ENCODE measurements at regions not wholly inside any gene's neighbourhood (a gene's known extent, or its start where the extent isn't known, plus 50 kb on each side); places are given as distances from the start of the nearest gene placed in this dataset.

GRCh38 chr19:31111741-31112140 is 237.5 kb downstream of the TSHZ3 start:
- H3K27me3 ChIP-seq (ENCODE audit: control insufficient read depth, insufficient read depth, low read length), result no peaks in the 10 kb centered on the region; the same call in 1 of the 2 replicates
- no peak for DNase-seq (ENCODE audit: low read depth)
- TF ChIP-seq CTCF (IDR thresholded peaks at IDR 0.05; ENCODE audit: insufficient read depth, low read depth, low read length), result no peak
- POLR2A ChIA-PET, result no interaction called here
- no peak overlapping the region for H3K4me3 ChIP-seq (ENCODE audit: low read depth, low read length)
- CTCF ChIA-PET, result interaction anchor here (4.0 kb wide), 1 partner anchor 437 kb away, joined by 27 read pairs; no protein-coding TSS in a partner anchor
- no peaks in the 10 kb centered on the region for H3K36me3 ChIP-seq (ENCODE audit: control insufficient read depth, insufficient read depth, low read length)

GRCh38 chr19:31110336-31110735 is 238.9 kb downstream of the TSHZ3 start:
- Histone ChIP-seq H3K36me3 (ENCODE audit: control insufficient read depth, insufficient read depth, low read length) (no peaks in the 10 kb centered on the region), H3K4me3 (ENCODE audit: low read depth, low read length) (no peak overlapping the region), H3K27me3 (ENCODE audit: control insufficient read depth, insufficient read depth, low read length) (no peaks in the 10 kb centered on the region; the same call in 1 of the 2 replicates)
- DNase-seq (ENCODE audit: low read depth), result no peak
- POLR2A ChIA-PET, result no interaction called here
- peak; percentile 58 for TF ChIP-seq CTCF (IDR thresholded peaks at IDR 0.05; ENCODE audit: insufficient read depth, low read depth, low read length)
- CTCF ChIA-PET, result interaction anchor here (0.5 to 4.0 kb wide), 20 partner anchors 8 to 1114 kb away, joined by 3 to 27 read pairs (median 4); no protein-coding TSS in a partner anchor

GRCh38 chr19:31109636-31110035 is 239.6 kb downstream of the TSHZ3 start:
- no peak for TF ChIP-seq CTCF (IDR thresholded peaks at IDR 0.05; ENCODE audit: insufficient read depth, low read depth, low read length)
- Histone ChIP-seq H3K27me3 (ENCODE audit: control insufficient read depth, insufficient read depth, low read length) (no peaks in the 10 kb centered on the region; the same call in 1 of the 2 replicates), H3K4me3 (ENCODE audit: low read depth, low read length) (no peak overlapping the region), H3K36me3 (ENCODE audit: control insufficient read depth, insufficient read depth, low read length) (no peaks in the 10 kb centered on the region)
- ChIA-PET POLR2A (no interaction called here), CTCF (interaction anchor here (0.5 to 4.0 kb wide), 17 partner anchors 9 to 1115 kb away, joined by 3 to 27 read pairs (median 4); no protein-coding TSS in a partner anchor)
- DNase-seq (ENCODE audit: low read depth), result no peak

GRCh38 chr19:31107096-31107495 is 242.1 kb downstream of the TSHZ3 start:
- Histone ChIP-seq H3K4me3 (ENCODE audit: low read depth, low read length) (no peak overlapping the region), H3K27me3 (ENCODE audit: control insufficient read depth, insufficient read depth, low read length) (no peaks in the 10 kb centered on the region; the same call in 1 of the 2 replicates), H3K36me3 (ENCODE audit: control insufficient read depth, insufficient read depth, low read length) (no peaks in the 10 kb centered on the region)
- ChIA-PET POLR2A (no interaction called here), CTCF (no interaction called here)
- no peak for TF ChIP-seq CTCF (IDR thresholded peaks at IDR 0.05; ENCODE audit: insufficient read depth, low read depth, low read length)
- DNase-seq (ENCODE audit: low read depth), result no peak

GRCh38 chr19:31105761-31106160 is 243.5 kb downstream of the TSHZ3 start:
- POLR2A ChIA-PET, result no interaction called here
- CTCF ChIA-PET, result no interaction called here

More at GRCh38 chr19:31105761-31106160, 243.5 kb downstream of the TSHZ3 start:
- no peak for TF ChIP-seq CTCF (IDR thresholded peaks at IDR 0.05; ENCODE audit: insufficient read depth, low read depth, low read length)
- DNase-seq (ENCODE audit: low read depth), result no peak
- no peaks in the 10 kb centered on the region for H3K36me3 ChIP-seq (ENCODE audit: control insufficient read depth, insufficient read depth, low read length)
- no peak overlapping the region for H3K4me3 ChIP-seq (ENCODE audit: low read depth, low read length)
- no peaks in the 10 kb centered on the region; the same call in 1 of the 2 replicates for H3K27me3 ChIP-seq (ENCODE audit: control insufficient read depth, insufficient read depth, low read length)
